BE2C (cell line): ENCODE measurements at regions not wholly inside any gene's neighbourhood (a gene's known extent, or its start where the extent isn't known, plus 50 kb on each side); places are given as distances from the start of the nearest gene placed in this dataset.

Experiments
- DNase-seq: peaks from one replicate; pipeline ENCODE4 v3.0.0-alpha.2; 2020
- H3K27me3 ChIP-seq: fragments of 250-450 bp; sonication (Bioruptor Pico); 2 replicates; pipeline ENCODE4 v1.5.1; 2020; ENCODE audit warnings: mild to moderate bottlenecking
- H3K36me3 ChIP-seq: fragments of 250-450 bp; sonication (Bioruptor Pico); 2 replicates; pipeline ENCODE4 v1.5.1; 2020; ENCODE audit warnings: mild to moderate bottlenecking
- H3K4me1 ChIP-seq: fragments of 250-450 bp; sonication (Bioruptor Pico); 2 replicates; pipeline ENCODE4 v1.5.1; 2020
- H3K4me3 ChIP-seq: 2 replicates; pipeline ENCODE4 v1.5.1; 2011; ENCODE audit warnings: low read depth, low read length
- H3K9me3 ChIP-seq: fragments of 250-450 bp; sonication (Bioruptor Pico); 2 replicates; pipeline ENCODE4 v1.5.1; 2020
- TF ChIP-seq, protein P1 (sequence below): IDR thresholded peaks from 2 replicates; pipeline ENCODE4 v1.5.1; 2012; ENCODE audit warnings: mild to moderate bottlenecking, low read depth, low read length

DNA sequence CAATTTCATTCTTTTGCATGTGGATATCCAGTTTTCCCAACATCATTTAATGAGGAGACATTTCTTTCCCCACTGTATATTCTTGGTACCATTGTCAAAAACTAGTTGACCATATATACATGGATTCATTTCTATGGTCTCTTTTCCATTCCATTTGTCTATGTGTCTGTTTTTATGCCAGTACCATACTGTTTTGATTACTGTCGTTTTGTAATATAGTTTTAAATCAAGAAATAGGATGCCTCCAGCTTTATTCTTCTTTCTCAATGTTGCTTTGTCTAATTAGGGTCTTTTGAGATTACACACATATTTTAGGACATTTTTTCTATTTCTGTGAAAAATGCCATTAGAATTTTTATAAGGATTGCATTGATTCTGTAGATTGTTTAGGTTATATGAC is 177.5 kb upstream of the POU2AF2 start:
- TF ChIP-seq, protein P1, sequence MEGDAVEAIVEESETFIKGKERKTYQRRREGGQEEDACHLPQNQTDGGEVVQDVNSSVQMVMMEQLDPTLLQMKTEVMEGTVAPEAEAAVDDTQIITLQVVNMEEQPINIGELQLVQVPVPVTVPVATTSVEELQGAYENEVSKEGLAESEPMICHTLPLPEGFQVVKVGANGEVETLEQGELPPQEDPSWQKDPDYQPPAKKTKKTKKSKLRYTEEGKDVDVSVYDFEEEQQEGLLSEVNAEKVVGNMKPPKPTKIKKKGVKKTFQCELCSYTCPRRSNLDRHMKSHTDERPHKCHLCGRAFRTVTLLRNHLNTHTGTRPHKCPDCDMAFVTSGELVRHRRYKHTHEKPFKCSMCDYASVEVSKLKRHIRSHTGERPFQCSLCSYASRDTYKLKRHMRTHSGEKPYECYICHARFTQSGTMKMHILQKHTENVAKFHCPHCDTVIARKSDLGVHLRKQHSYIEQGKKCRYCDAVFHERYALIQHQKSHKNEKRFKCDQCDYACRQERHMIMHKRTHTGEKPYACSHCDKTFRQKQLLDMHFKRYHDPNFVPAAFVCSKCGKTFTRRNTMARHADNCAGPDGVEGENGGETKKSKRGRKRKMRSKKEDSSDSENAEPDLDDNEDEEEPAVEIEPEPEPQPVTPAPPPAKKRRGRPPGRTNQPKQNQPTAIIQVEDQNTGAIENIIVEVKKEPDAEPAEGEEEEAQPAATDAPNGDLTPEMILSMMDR, result no peak
- Histone ChIP-seq H3K36me3 (no peaks in the 10 kb centered on the region), H3K4me1 (no peaks in the 10 kb centered on the region), H3K9me3 (no peaks in the 10 kb centered on the region), H3K4me3 (no peak overlapping the region), H3K27me3 (no peaks in the 10 kb centered on the region)
- DNase-seq, result no peak

GRCh38 chr11:111066846-111067245 is 178.7 kb upstream of the POU2AF2 start:
- Histone ChIP-seq H3K4me1 (no peaks in the 10 kb centered on the region), H3K27me3 (no peaks in the 10 kb centered on the region), H3K9me3 (no peaks in the 10 kb centered on the region), H3K36me3 (no peaks in the 10 kb centered on the region), H3K4me3 (no peak overlapping the region)
- TF ChIP-seq, protein P1, result no peak
- DNase-seq, result no peak

DNA sequence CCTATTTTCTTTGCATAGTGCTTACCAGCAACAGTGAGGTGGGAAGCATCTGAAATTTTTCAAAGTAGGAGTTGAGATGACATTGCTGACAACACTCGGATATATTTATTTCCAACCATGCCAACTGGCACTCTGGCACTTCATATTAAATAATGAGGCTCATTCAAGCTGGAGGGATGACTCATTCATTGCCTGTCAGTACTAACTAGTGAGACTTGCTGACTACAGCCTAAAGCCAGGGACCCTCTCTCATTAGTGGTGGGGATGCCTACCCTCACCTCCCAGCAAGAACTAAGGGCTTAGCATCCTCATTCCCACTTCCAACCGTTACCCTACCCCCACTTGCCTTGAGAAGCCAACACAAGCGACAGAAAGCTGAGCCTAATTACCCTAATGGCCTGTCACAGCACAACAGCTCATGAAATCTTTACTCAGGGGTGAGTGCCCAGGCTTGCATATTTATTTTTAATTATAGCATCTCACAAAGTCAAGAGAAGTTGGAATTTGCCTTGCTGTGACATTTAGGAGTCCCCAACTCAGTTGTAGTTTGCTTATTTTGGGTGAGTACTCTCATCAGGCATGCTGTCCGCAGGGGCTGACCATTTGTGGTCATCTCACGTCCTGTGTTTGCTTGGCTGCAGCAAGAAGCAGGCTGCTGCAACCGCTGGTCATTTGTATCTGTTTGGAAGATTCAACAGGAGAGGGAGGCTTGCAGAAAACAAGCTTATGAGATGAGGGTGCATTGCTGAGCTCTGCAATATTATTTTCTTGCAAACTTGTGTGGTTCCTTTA is 181.6 kb upstream of the POU2AF2 start:
- H3K36me3 ChIP-seq, result no peaks in the 10 kb centered on the region
- no peaks in the 10 kb centered on the region for H3K4me1 ChIP-seq
- H3K9me3 ChIP-seq, result no peaks in the 10 kb centered on the region
- DNase-seq, result no peak
- TF ChIP-seq, protein P1, result no peak
- H3K4me3 ChIP-seq, result no peak overlapping the region
- no peaks in the 10 kb centered on the region for H3K27me3 ChIP-seq

DNA sequence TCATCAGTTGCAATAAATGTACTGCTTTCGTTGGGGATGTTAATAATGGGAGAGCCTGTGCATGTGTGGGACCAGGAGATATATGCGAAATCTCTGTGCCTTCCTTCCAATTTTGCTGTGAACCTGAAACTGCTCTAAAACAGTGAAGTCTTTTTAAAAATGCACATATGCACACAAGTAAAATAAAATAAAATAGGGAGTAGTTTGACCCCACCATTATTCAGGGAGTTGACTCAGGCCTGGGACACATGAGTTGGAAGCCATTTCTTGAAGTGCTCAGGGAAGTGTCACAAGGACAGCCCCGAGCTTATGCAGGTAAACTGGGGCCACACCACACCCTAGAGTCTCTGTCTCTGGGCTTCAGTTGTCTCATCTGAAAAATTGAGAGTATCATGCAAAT is 183.1 kb upstream of the POU2AF2 start:
- H3K9me3 ChIP-seq, result no peaks in the 10 kb centered on the region
- no peaks in the 10 kb centered on the region for H3K36me3 ChIP-seq
- DNase-seq, result no peak
- TF ChIP-seq, protein P1, result no peak
- no peak overlapping the region for H3K4me3 ChIP-seq
- no peaks in the 10 kb centered on the region for H3K4me1 ChIP-seq
- no peaks in the 10 kb centered on the region for H3K27me3 ChIP-seq

DNA sequence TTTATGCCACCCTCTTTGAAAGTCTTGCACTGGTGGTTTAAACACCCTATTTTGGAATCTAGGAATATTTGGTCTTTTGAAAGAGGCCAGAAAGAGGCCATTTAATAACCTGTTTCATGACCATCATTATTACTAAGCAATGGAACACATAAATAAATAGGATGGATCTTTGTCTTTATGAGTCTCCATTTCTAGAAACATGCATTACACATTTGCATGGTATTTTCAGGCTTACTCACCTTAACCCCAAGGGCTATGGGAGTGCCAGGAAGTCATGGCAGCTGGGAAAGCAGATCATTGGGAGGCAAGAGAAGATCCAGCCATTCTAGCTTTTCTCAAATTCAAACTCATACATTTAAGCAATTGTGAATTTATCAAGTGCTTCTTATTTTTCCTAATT is 185.8 kb upstream of the POU2AF2 start:
- no peak for DNase-seq
- Histone ChIP-seq H3K36me3 (no peaks in the 10 kb centered on the region), H3K27me3 (no peaks in the 10 kb centered on the region), H3K4me1 (no peaks in the 10 kb centered on the region), H3K4me3 (no peak overlapping the region), H3K9me3 (no peaks in the 10 kb centered on the region)
- TF ChIP-seq, protein P1, result no peak

GRCh38 chr11:111049131-111049530 is 196.4 kb upstream of the POU2AF2 start:
- Histone ChIP-seq H3K9me3 (no peaks in the 10 kb centered on the region), H3K4me1 (no peaks in the 10 kb centered on the region), H3K36me3 (no peaks in the 10 kb centered on the region), H3K4me3 (no peak overlapping the region), H3K27me3 (no peaks in the 10 kb centered on the region)
- TF ChIP-seq, protein P1, result no peak
- no peak for DNase-seq
